ENCODE measurements at regions not wholly inside any gene's neighbourhood (a gene's known extent, or its start where the extent isn't known, plus 50 kb on each side); places are given as distances from the start of the nearest gene placed in this dataset.

GRCh38 chr7:120131096-120131839 lies 141.7 kb upstream of the KCND2 start:
- no peak for TF ChIP-seq POLR2AphosphoS5 (IDR thresholded peaks at IDR 0.05; ENCODE audit: borderline replicate concordance, low read depth, low read length)
- no peak for TF ChIP-seq EZH2 (IDR thresholded peaks at IDR 0.05)
- no peak for TF ChIP-seq FOXP2 (optimal IDR thresholded peaks at IDR 0.05; ENCODE audit: control extremely low read depth, extremely low read length, insufficient read depth)
